Vagina (tissue), 2 donors: ENCODE measurements at regions not wholly inside any gene's neighbourhood (a gene's known extent, or its start where the extent isn't known, plus 50 kb on each side); places are given as distances from the start of the nearest gene placed in this dataset.
"Not testable (repeated sequence)": the region's sequence is repeated elsewhere in the genome, so short reads cannot be mapped to it uniquely, and the experiment has no call there.

Experiments used
- DNase-seq, 2 donors: peaks; one replicate each; pipeline ENCODE4 v3.0.0-alpha.2; 2017; ENCODE audit errors: extremely low spot score in 2 of 2
- H3K27ac ChIP-seq: fragments of 200-600 bp; sonication (generic); one replicate; pipeline ENCODE4 v1.5.1; 2019
- H3K27me3 ChIP-seq: fragments of 200-600 bp; sonication (generic); one replicate; pipeline ENCODE4 v1.5.1; 2019
- H3K36me3 ChIP-seq, 2 donors: fragments of 200-600 bp; sonication (generic); one replicate each; pipeline ENCODE4 v1.5.1; 2017 to 2019
- H3K4me1 ChIP-seq: fragments of 200-600 bp; sonication (generic); one replicate; pipeline ENCODE4 v1.5.1; 2019
- H3K4me3 ChIP-seq, 2 donors: fragments of 200-600 bp; sonication (generic); 1 replicate in 1 of 2; 2 replicates in 1 of 2; pipeline ENCODE4 v1.5.1; 2016 to 2019
- H3K9me3 ChIP-seq: fragments of 200-600 bp; sonication (generic); one replicate; pipeline ENCODE4 v1.5.1; 2019
- CTCF ChIP-seq, 3 experiments: fragments of 450-650 bp in 2 of 3; fragments of 200-600 bp in 1 of 3; sonication (generic) in 1 of 3; IDR thresholded peaks; one replicate each; pipeline ENCODE4 v1.5.1; 2017 to 2019; ENCODE audit warnings: antibody characterized with exemption in 3 of 3, mild to moderate bottlenecking in 2 of 3, moderate library complexity in 2 of 3
- POLR2A ChIP-seq, 2 donors: fragments of 450-650 bp; IDR thresholded peaks; one replicate each; pipeline ENCODE4 v1.6.1; 2017; ENCODE audit warnings: antibody characterized with exemption in 2 of 2, mild to moderate bottlenecking in 2 of 2, moderate library complexity in 2 of 2
- POLR2AphosphoS5 ChIP-seq, 2 donors: sonication (generic); formaldehyde crosslinking; IDR thresholded peaks; one replicate each; pipeline ENCODE4 v1.9.0; 2017; ENCODE audit warnings: antibody characterized with exemption in 2 of 2, mild to moderate bottlenecking in 2 of 2, low read depth in 1 of 2; ENCODE audit not compliant: insufficient read depth in 1 of 2
- intact Hi-C: fragments of 100-400 bp; cut with DNase I; formaldehyde crosslinking; loops from one replicate; pipeline ENCODE4 v1.15.1; 2023

- Histone ChIP-seq H3K27me3 (no peaks in the 10 kb centered on the region), H3K36me3 (no peaks in the 10 kb centered on the region), H3K9me3 (no peaks in the 10 kb centered on the region), H3K4me3 (no peak overlapping the region), H3K4me1 (no peaks in the 10 kb centered on the region), H3K27ac (no peak overlapping the region)
- TF ChIP-seq CTCF (IDR thresholded peaks at IDR 0.05) (no peak), POLR2AphosphoS5 (IDR thresholded peaks at IDR 0.05; ENCODE audit: insufficient read depth in 1 of 2, low read depth in 1 of 2) (no peak), POLR2A (IDR thresholded peaks at IDR 0.05) (no peak)
- DNase-seq, result no peak
- intact Hi-C loops, result no loop called here
Observed at GRCh38 chr5:25515525-25515924, 870.7 kb upstream of the CDH10 start.

GRCh38 chr5:25510692-25511091 is 865.9 kb upstream of the CDH10 start:
- H3K27me3 ChIP-seq, H3K4me3 ChIP-seq, DNase-seq, H3K36me3 ChIP-seq, intact Hi-C loops, H3K27ac ChIP-seq, H3K4me1 ChIP-seq, H3K9me3 ChIP-seq: not testable (repeated sequence)

GRCh38 chr5:25508011-25508410 is 863.2 kb upstream of the CDH10 start:
- H3K9me3 ChIP-seq, H3K27me3 ChIP-seq, intact Hi-C loops, H3K27ac ChIP-seq, H3K36me3 ChIP-seq, DNase-seq, H3K4me1 ChIP-seq, H3K4me3 ChIP-seq: not testable (repeated sequence)

- intact Hi-C loops, result no loop called here
- H3K27me3 ChIP-seq, result no peaks in the 10 kb centered on the region
Observed at GRCh38 chr5:25500635-25501034, 855.9 kb upstream of the CDH10 start.

GRCh38 chr5:25489834-25490538 is 845.2 kb upstream of the CDH10 start:
- Histone ChIP-seq H3K9me3 (no peaks in the 10 kb centered on the region), H3K4me3 (no peak overlapping the region), H3K36me3 (no peaks in the 10 kb centered on the region), H3K27ac (no peak overlapping the region), H3K4me1 (no peaks in the 10 kb centered on the region), H3K27me3 (no peaks in the 10 kb centered on the region)
- intact Hi-C loops, result no loop called here
- TF ChIP-seq CTCF (IDR thresholded peaks at IDR 0.05), result no peak
- no peak for DNase-seq

More at GRCh38 chr5:25500635-25501034, 855.9 kb upstream of the CDH10 start:
- Histone ChIP-seq H3K4me3 (no peak overlapping the region), H3K4me1 (no peaks in the 10 kb centered on the region), H3K27ac (no peak overlapping the region), H3K9me3 (no peaks in the 10 kb centered on the region), H3K36me3 (no peaks in the 10 kb centered on the region)
- TF ChIP-seq POLR2AphosphoS5 (IDR thresholded peaks at IDR 0.05; ENCODE audit: insufficient read depth in 1 of 2, low read depth in 1 of 2), result no peak
- no peak for TF ChIP-seq POLR2A (IDR thresholded peaks at IDR 0.05)
- TF ChIP-seq CTCF (IDR thresholded peaks at IDR 0.05), result no peak
- DNase-seq, result no peak

- Histone ChIP-seq H3K9me3 (no peaks in the 10 kb centered on the region), H3K27ac (no peak overlapping the region), H3K4me1 (no peaks in the 10 kb centered on the region), H3K36me3 (no peaks in the 10 kb centered on the region), H3K27me3 (no peaks in the 10 kb centered on the region), H3K4me3 (no peak overlapping the region)
- intact Hi-C loops, result no loop called here
- no peak for TF ChIP-seq POLR2A (IDR thresholded peaks at IDR 0.05)
- TF ChIP-seq POLR2AphosphoS5 (IDR thresholded peaks at IDR 0.05; ENCODE audit: insufficient read depth in 1 of 2, low read depth in 1 of 2), result no peak
- TF ChIP-seq CTCF (IDR thresholded peaks at IDR 0.05), result no peak
- no peak for DNase-seq
Observed at GRCh38 chr5:25488119-25488518, 843.3 kb upstream of the CDH10 start.
